T-helper 17 cell (primary cell): ENCODE measurements at regions not wholly inside any gene's neighbourhood (a gene's known extent, or its start where the extent isn't known, plus 50 kb on each side); places are given as distances from the start of the nearest gene placed in this dataset.

Experiments used
- ATAC-seq: fragments of 150-1000 bp; cut with Tn5 transposase; 2 replicates; pipeline ENCODE4 v1.10.0; 2021; ENCODE audit warnings: mild to moderate bottlenecking, moderate library complexity
- DNase-seq, 3 donors: peaks; one replicate each; pipeline versions ENCODE4 v3.0.0 to v3.0.0-alpha.2; 2020 to 2021
- H3K9me3 ChIP-seq: one replicate; pipeline ENCODE4 v1.7.0; 2013; ENCODE audit warnings: low read length, mild to moderate bottlenecking; ENCODE audit not compliant: control insufficient read depth, poor library complexity, severe bottlenecking
- H3K27ac Mint-ChIP-seq: one replicate; pipeline ENCODE4 v1.8.0; 2022; ENCODE audit warnings: mild to moderate bottlenecking, moderate library complexity, mixed read lengths
- H3K27me3 Mint-ChIP-seq: one replicate; pipeline ENCODE4 v1.8.0; 2022; ENCODE audit warnings: mixed read lengths
- H3K36me3 Mint-ChIP-seq: one replicate; pipeline ENCODE4 v1.8.0; 2022; ENCODE audit warnings: low read depth, mixed read lengths
- H3K4me1 Mint-ChIP-seq: one replicate; pipeline ENCODE4 v1.8.0; 2022; ENCODE audit warnings: mild to moderate bottlenecking, mixed read lengths
- H3K4me3 Mint-ChIP-seq: one replicate; pipeline ENCODE4 v1.8.0; 2022; ENCODE audit warnings: mild to moderate bottlenecking, moderate library complexity, mixed read lengths

DNA sequence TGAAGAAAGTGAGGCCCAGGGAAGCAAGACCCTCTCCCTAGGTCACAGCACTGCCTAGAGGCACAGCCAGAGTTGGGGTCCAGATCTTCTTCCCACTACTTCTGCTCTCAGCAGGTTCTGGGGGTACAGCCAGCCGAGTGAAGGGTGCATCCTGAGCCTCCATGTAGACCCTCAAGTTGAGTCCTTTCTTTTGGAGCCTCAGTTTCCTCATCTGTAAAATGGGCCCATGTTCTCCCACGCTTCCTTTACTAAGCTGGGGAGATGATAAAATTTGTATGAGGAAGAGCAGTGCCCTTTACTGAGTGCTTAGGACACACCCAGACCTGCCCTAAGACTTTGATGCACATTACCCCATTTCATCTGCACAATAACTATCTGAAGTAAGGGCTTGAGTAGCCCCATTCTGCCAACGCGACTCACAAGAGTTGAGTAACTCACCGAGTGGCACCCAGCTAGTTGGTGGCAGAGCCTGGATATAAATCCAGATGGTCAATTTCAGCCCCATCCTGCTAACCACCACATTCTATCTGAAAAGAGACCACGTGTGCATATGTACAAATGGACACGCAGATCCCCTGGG is 64.3 kb upstream of the GGTA1 start:
- H3K9me3 ChIP-seq: no peaks in the 10 kb centered on the region
- ATAC-seq: no peak
- Mint-ChIP-seq H3K4me3 (no peak overlapping the region), H3K27me3 (peaks cover 52% of the 10 kb centered on the region), H3K27ac (no peak overlapping the region), H3K36me3 (no peaks in the 10 kb centered on the region), H3K4me1 (no peaks in the 10 kb centered on the region)
- no peak for DNase-seq

DNA sequence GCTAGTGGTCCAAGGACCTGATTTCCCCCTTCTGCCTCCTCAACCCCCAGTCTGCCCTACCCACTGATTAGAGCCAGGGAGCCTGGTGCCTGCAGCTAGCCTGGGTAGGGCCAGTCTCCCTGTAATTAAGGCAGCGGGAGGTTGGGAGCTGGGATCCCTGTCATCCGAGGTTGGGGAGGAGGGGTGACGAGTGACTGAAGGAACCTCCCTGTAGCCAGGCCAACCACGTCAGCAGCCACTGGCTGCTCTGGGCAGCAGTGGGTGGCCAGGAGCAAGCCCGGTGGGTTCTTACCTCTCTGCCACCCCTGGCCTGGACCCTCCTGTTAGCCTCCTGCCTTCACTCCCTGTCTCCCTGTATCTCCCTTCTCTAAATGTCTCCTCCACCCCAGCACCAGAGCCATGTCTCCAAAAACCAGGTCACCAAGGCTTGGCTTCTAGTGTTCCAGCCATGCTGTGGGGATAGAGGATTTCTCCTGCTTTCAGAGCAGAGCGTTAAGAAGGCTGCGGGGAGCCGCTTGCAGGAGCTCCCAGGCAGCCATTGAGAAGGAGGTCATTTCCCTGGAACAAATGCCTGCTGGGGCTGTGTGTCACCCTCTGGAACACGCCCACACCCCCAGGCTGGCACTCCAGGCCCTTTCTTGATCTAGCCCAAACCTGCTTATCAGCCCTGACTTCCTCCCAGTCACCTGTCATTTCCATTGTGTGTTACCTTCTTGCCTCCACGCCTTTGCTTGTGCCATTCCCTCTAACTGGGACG is 65.0 kb upstream of the GGTA1 start:
- ATAC-seq (no peak), DNase-seq (no peak)
- H3K36me3 Mint-ChIP-seq: no peaks in the 10 kb centered on the region
- no peak overlapping the region for H3K4me3 Mint-ChIP-seq
- no peak overlapping the region for H3K27ac Mint-ChIP-seq
- no peaks in the 10 kb centered on the region for H3K9me3 ChIP-seq
- H3K4me1 Mint-ChIP-seq: no peaks in the 10 kb centered on the region
- H3K27me3 Mint-ChIP-seq: peaks cover 53% of the 10 kb centered on the region

DNA sequence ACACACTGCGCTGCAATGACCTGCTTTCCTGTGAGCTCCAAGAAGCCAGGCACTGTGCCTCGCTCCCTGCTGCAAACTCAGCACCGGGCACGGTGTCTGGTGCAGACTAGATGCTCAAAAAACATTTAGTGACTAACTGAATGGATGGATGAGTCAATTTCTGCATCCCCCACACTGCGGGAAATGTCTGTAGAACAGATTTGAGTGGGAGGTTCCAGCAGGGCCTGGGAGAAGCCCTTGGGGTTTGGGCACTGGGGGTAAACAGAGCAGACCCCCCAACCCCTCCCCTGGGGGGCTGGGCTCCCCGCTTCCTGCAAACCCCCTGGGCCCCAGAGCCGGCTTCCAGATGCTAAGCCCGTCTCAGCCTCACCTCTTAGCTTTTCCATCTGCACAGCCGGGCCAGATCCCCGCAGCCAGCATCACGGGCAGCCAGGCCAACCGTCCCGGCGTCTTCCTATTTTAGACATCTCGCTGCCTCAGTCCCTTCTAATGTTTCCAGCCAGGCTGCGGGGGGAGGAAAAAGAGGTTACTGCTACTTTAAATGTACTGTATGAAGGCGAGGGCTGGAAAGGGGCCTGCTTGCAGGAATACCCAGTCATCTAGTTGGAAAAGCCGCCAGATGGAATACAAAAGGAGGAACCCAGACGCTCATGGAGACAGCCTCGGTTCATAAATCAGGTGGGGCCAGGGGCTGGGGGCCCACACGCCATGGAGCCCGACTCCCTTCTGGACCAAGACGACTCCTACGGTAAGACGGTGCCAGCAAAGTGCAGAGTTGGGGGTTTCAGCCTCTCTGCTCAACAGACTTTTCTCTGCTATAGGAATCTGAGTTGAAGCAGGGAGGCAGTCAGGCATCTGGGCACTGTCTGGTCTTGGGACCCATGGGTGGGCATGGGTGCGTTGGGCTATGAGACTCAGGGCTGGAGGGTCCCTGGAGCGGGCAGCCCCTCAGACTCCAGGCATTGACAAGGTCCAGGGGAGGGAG is 67.1 kb upstream of the GGTA1 start:
- ATAC-seq (no peak), DNase-seq (no peak)
- Mint-ChIP-seq H3K4me3 (no peak overlapping the region), H3K36me3 (no peaks in the 10 kb centered on the region), H3K27ac (no peak overlapping the region), H3K4me1 (no peaks in the 10 kb centered on the region), H3K27me3 (peaks cover 52% of the 10 kb centered on the region)
- no peaks in the 10 kb centered on the region for H3K9me3 ChIP-seq

DNA sequence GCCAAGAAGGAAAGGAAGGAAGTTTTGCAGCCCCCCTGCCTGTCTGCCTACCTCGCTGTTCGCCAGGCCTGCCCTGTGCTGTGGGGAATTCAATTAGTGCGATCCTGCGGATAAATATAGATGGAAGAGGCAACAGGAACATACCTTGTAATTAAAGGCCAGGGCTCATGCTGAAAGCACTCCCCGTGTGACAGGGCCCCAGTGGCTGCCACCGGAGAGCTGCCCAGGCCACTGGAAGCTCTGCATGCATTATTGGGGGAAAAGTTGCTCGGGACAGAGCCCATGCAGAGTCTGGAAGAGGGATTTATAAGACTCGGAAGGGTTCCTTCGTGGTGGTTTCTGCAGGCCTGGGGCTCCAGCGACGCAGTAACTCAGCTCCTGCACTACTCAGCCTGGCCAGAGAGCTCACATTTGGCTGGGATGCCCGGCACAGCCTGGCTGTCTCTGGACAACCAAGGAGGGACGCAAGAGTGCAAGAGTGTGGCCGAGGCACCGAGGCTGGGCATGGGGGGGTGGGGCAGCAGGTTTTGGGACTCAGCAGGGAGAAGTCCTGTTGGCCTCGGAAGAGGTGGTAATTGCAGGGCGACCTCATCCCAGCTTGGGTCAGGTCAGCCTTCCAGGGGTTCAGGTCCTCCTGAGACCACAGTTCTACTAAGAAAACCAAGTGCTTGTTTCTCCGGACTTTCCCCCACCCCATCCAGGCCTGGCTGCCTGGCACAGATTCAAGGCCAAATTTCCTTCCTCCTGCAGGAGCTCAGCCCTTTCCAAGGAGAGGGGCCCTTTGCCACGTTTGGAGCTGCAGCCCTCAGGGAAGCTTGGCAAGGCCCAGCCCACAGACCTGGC is 68.1 kb upstream of the GGTA1 start:
- Mint-ChIP-seq H3K4me1 (no peaks in the 10 kb centered on the region), H3K4me3 (no peak overlapping the region), H3K36me3 (no peaks in the 10 kb centered on the region), H3K27ac (no peak overlapping the region), H3K27me3 (peaks cover 44% of the 10 kb centered on the region)
- DNase-seq (no peak), ATAC-seq (no peak)
- no peaks in the 10 kb centered on the region for H3K9me3 ChIP-seq

DNA sequence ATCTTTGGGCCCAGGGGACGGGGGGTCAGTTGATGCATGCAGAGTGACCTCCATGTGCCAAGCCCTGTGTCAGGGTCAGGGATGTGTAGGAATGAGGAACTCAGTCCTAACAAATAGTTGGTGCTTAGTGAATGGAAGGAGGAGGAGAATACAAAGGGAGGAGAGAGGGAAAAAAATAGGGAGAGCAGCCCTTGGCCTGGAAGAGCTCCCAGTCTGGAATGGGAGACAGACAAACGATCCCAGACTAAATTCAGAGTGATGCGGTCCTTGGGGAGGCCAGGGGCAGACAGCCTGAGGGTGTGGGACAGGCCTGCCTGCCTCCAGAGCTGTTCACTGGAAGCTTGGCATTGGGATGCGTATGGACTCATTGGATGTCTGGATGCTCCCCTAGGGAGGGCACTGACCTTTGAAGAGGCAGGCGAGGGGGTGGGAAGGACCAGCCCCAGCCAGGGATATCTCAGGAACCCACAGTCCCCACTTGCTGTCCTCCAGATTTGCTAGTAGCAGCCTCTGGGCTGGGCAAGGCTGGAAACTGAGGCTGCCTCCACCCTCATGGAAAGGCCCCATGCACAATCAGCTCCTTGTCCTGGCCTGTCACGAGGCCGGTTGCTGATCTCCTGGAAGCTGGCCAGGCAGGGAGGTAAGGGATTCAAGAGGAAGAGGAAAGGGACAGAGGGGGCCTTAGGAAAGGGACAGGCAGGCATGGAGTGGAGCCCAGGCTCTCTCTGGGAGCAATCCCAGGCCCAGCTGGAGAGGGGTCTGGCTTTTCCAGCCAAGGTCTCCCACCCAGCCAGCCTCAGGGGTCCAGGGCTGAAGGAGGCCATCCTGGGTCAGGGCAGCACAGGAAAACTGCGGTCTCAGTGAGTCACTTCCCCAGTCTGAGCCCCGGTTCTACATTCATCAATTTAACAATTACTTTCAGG is 69.0 kb upstream of the GGTA1 start:
- Mint-ChIP-seq H3K36me3 (no peaks in the 10 kb centered on the region), H3K4me1 (no peaks in the 10 kb centered on the region), H3K27me3 (peaks cover 38% of the 10 kb centered on the region), H3K4me3 (no peak overlapping the region), H3K27ac (no peak overlapping the region)
- ATAC-seq (no peak), DNase-seq (no peak)
- H3K9me3 ChIP-seq: no peaks in the 10 kb centered on the region

DNA sequence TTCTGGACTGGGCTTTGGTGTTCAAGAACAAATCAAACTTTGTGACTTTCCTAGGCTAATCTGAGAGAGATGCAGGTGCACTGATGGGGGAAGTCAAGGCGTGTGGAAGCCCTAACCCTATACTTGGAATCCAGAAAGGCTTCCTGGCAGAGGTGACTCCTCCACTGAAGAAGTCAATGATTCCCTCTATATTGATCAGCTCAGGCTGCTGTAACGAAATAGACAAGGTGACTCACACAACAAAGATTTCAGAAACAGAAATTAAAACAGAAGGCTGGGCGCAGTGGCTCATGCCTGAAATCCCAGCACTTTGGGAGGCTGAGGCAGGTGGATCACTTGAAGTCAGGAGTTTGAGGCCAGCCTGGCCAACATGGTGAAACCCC is 69.6 kb upstream of the GGTA1 start:
- no peaks in the 10 kb centered on the region for H3K9me3 ChIP-seq
- no peak for ATAC-seq
- DNase-seq: no peak
- Mint-ChIP-seq H3K27me3 (peaks cover 38% of the 10 kb centered on the region), H3K36me3 (no peaks in the 10 kb centered on the region), H3K4me3 (no peak overlapping the region), H3K4me1 (no peaks in the 10 kb centered on the region), H3K27ac (no peak overlapping the region)

DNA sequence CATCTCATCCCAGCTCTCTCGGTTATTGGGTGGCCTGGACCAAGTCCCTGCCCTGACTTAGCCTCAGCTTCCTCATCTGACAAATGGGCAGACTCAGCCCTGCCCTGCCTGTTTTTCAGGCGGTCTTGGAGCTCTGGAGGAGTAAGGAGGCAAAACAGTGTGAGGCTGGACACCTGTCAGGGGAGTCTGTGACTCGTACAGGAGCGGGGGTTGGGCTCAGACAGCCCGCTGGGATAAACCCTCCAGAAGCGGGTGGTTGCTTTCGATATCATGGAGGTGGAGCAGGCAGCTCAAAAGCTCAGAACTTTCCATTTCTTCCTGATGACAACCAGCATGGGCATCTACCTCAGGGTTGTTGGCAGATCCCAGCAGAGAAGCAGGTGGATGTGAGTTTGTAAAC is 72.9 kb upstream of the GGTA1 start:
- DNase-seq: no peak
- Mint-ChIP-seq H3K4me1 (peaks cover 3% of the 10 kb centered on the region), H3K4me3 (no peak overlapping the region), H3K27ac (no peak overlapping the region), H3K27me3 (peaks cover 10% of the 10 kb centered on the region), H3K36me3 (no peaks in the 10 kb centered on the region)
- H3K9me3 ChIP-seq: no peaks in the 10 kb centered on the region
- ATAC-seq: no peak

DNA sequence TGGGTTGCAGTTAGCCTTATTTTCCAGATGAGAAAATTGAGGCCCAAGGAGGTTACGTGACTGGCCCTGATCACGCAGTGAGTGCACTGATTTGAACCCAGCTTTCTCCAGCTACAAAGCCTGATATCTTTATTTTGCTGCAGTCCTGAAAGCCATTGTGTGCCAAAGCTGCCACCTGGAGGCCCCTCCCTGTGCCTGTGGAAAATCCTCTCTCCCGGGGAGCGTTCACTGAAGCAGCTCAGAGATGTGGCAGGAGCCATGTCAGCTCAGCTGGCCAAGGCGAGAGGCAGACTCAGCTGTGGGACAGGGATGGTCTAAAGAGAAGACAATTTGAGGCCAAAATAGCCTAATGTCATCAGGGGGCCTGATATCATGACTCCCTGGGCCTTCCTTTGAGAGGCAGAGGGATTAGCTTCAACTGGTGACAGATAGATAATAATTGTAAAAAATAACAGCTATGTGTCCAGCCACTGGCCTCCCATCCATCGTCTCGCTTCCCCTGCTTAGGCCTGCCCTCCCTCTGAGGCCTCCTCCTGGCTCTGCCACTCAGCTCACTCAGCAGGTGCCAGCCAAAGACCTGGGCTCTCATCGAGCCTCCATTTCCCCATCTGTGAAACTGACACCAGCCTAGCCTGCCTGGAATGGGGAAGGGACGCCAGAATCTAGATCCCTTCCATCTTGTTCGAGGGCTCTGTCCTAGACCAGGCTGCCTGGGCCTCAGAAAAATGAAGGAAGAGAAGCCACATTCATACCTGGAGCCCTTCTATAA is 74.3 kb upstream of the GGTA1 start:
- no peaks in the 10 kb centered on the region for H3K9me3 ChIP-seq
- no peak overlapping the region for H3K27ac Mint-ChIP-seq

DNA sequence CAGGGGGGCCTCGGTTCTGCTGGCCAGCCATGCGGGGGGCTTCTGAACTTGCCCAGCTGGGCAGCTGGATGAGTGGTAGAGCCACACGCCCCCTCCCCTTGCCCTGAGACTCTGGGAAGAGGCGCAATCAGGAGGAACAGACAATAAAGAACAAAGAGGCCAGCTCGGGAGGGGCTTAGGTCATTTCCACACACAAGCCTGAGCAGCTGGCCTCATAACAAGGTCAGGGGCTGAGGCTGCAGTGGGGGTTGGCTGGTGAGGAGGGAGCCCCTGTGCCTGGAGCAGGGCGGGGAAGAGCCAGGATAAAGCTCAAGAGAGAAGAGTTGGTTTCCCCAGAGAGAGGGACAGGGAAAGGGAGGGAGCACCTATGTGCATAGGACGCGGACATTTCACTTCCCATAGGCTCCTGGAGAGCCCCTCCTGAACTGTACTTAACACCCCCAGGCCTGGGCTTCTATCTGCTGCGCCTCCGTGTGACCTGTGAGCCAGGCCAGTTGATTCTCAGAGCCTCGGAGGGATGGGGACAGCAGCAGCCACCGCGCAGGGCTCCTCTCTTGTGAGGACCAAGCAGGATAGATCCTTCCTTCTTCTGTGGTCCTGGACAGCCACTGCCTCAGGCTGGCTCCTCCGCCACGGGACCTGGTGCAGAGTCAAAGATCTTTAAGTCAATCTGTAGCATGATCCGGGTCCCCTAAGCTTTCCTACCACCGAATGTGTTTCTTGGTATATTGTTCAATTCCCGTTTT is 75.3 kb upstream of the GGTA1 start:
- DNase-seq (no peak), ATAC-seq (no peak)
- no peaks in the 10 kb centered on the region for H3K9me3 ChIP-seq
- H3K4me1 Mint-ChIP-seq: peaks cover 3% of the 10 kb centered on the region
- peaks cover 12% of the 10 kb centered on the region for H3K27me3 Mint-ChIP-seq
- H3K27ac Mint-ChIP-seq: no peak overlapping the region
- no peak overlapping the region for H3K4me3 Mint-ChIP-seq
- H3K36me3 Mint-ChIP-seq: no peaks in the 10 kb centered on the region

More for the DNA sequence above, 74.3 kb upstream of the GGTA1 start:
- no peaks in the 10 kb centered on the region for H3K36me3 Mint-ChIP-seq
- no peak for DNase-seq
- H3K4me3 Mint-ChIP-seq: no peak overlapping the region
- peaks cover 3% of the 10 kb centered on the region for H3K4me1 Mint-ChIP-seq
- H3K27me3 Mint-ChIP-seq: peaks cover 6% of the 10 kb centered on the region
- ATAC-seq: no peak

DNA sequence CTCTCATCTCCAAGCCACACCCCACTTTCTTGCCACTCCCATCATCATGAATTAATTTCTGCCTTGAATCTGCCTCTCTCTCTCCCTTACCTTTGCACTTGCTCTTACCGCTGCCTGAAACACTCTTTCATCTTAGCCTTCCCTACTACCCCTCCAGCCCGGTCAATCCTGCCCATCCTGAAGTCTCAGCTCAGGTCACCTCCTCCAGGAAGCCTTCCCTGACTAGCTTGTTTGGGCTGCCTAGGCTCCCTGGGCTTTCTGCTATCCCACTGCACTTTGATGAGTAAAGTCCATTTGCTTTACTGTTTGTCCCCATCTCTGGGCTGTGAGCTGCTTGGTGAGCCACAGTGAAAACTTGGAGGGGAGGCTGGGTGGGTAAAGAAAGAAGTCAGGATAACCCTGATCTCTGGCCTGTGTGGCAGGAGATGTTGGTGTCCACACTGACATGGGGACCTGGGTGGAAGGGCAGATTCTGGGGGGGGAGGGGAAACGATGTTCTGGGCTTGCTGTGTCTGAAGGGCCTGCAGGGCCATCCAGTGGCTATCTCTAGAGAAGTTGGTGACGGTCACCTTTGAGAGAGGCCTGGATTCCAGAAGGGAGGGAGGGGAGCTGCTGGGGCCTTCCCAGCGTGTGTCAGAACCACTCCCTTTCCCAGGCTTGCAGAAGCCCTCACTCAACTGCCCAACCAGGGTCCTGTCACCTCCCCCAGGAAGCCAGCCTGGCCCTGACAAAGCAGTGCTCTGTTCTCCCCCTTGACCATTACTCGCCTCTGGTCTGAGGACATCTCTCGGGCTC is 75.0 kb upstream of the DAB2IP start:
- no peaks in the 10 kb centered on the region for H3K9me3 ChIP-seq
- ATAC-seq (no peak), DNase-seq (no peak)
- Mint-ChIP-seq H3K27me3 (peaks cover 23% of the 10 kb centered on the region), H3K4me3 (no peak overlapping the region), H3K27ac (no peak overlapping the region), H3K36me3 (no peaks in the 10 kb centered on the region), H3K4me1 (peaks cover 3% of the 10 kb centered on the region)
